ENCODE measurements at regions not wholly inside any gene's neighbourhood (a gene's known extent, or its start where the extent isn't known, plus 50 kb on each side); places are given as distances from the start of the nearest gene placed in this dataset.

- TF ChIP-seq CTCF (IDR thresholded peaks at IDR 0.05): no peak
- TF ChIP-seq EP300 (IDR thresholded peaks at IDR 0.05): no peak
- TF ChIP-seq POLR2A (IDR thresholded peaks at IDR 0.05): no peak
These were observed 154.1 kb upstream of the GPR149 start for GRCh38 chr3:154584041-154584440.
